OCI-LY7 (cell line): ENCODE measurements at regions not wholly inside any gene's neighbourhood (a gene's known extent, or its start where the extent isn't known, plus 50 kb on each side); places are given as distances from the start of the nearest gene placed in this dataset.

ENCODE experiments used
- CTCF ChIP-seq: fragments of 200-600 bp; sonication (generic); conservative IDR thresholded peaks from 2 replicates; pipeline ENCODE4 v1.5.1; 2014; ENCODE audit warnings: mild to moderate bottlenecking, antibody characterized with exemption, low read length, moderate library complexity, mixed read lengths
- EZH2phosphoT487 ChIP-seq: fragments of 200-600 bp; sonication (generic); IDR thresholded peaks from 2 replicates; pipeline ENCODE4 v1.6.1; 2018; ENCODE audit warnings: low read depth, borderline replicate concordance, mild to moderate bottlenecking, mixed run types, antibody characterized with exemption, low read length, moderate library complexity, mixed read lengths

GRCh38 chr1:244219149-244219548, 168.1 kb downstream of the ZBTB18 start:
- TF ChIP-seq CTCF (no peak), EZH2phosphoT487 (no peak)
